ENCODE measurements at regions not wholly inside any gene's neighbourhood (a gene's known extent, or its start where the extent isn't known, plus 50 kb on each side); places are given as distances from the start of the nearest gene placed in this dataset.

- no peak for TF ChIP-seq POLR2AphosphoS5 (IDR thresholded peaks at IDR 0.05; ENCODE audit: low read depth, low read length)
- TF ChIP-seq RXRA (IDR thresholded peaks at IDR 0.05; ENCODE audit: borderline replicate concordance, low read depth), result no peak
- TF ChIP-seq, protein P1, sequence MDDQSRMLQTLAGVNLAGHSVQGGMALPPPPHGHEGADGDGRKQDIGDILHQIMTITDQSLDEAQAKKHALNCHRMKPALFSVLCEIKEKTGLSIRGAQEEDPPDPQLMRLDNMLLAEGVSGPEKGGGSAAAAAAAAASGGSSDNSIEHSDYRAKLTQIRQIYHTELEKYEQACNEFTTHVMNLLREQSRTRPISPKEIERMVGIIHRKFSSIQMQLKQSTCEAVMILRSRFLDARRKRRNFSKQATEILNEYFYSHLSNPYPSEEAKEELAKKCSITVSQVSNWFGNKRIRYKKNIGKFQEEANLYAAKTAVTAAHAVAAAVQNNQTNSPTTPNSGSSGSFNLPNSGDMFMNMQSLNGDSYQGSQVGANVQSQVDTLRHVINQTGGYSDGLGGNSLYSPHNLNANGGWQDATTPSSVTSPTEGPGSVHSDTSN (IDR thresholded peaks at IDR 0.05), result no peak
- no peak for TF ChIP-seq ZBTB33 (IDR thresholded peaks at IDR 0.05; ENCODE audit: borderline replicate concordance, low read depth)
- no peak for TF ChIP-seq RFX5 (IDR thresholded peaks at IDR 0.05; ENCODE audit: low read length)
These were observed 333.0 kb upstream of the ATP11B start for GRCh38 chr3:182460303-182460702.

All from SK-N-SH (cell line).